Activated T-helper 9 cell treated with anti-CD3 and anti-CD28 coated beads, Interleukin-2, amount 50 U/mL, for 16 hours (primary cell): ENCODE measurements at regions not wholly inside any gene's neighbourhood (a gene's known extent, or its start where the extent isn't known, plus 50 kb on each side); places are given as distances from the start of the nearest gene placed in this dataset.
"Not testable (repeated sequence)": the region's sequence is repeated elsewhere in the genome, so short reads cannot be mapped to it uniquely, and the experiment has no call there.

ENCODE experiments used
- DNase-seq: peaks from one replicate; pipeline ENCODE4 v3.0.0-alpha.2; 2020; ENCODE audit warnings: low read depth

GRCh38 chr1:90824551-90824950 is 107.4 kb upstream of the BARHL2 start:
- DNase-seq, result no peak

- DNase-seq, result no peak
These were observed 106.6 kb upstream of the BARHL2 start for GRCh38 chr1:90823686-90824085.

GRCh38 chr1:90821788-90822359 is 104.8 kb upstream of the BARHL2 start:
- no peak for DNase-seq

- DNase-seq, result no peak
These were observed 104.2 kb upstream of the BARHL2 start for GRCh38 chr1:90821152-90821787.

- DNase-seq, result no peak
These were observed 103.6 kb upstream of the BARHL2 start for GRCh38 chr1:90820745-90821144.

GRCh38 chr1:90817399-90817798 is 100.3 kb upstream of the BARHL2 start:
- DNase-seq, result no peak

GRCh38 chr1:90812237-90812636 is 95.1 kb upstream of the BARHL2 start:
- DNase-seq, result not testable (repeated sequence)

GRCh38 chr1:90811444-90811950 is 94.4 kb upstream of the BARHL2 start:
- DNase-seq, result not testable (repeated sequence)

- no peak for DNase-seq
These were observed 93.6 kb upstream of the BARHL2 start for GRCh38 chr1:90810681-90811080.

- no peak for DNase-seq
These were observed 92.9 kb upstream of the BARHL2 start for GRCh38 chr1:90809996-90810395.

- no peak for DNase-seq
These were observed 92.0 kb upstream of the BARHL2 start for GRCh38 chr1:90809093-90809492.

GRCh38 chr1:90807329-90807728 is 90.2 kb upstream of the BARHL2 start:
- DNase-seq, result no peak

GRCh38 chr1:90802622-90803021 is 85.5 kb upstream of the BARHL2 start:
- DNase-seq, result no peak

- no peak for DNase-seq
These were observed 83.1 kb upstream of the BARHL2 start for GRCh38 chr1:90800012-90800717.

GRCh38 chr1:90799326-90799725 is 82.2 kb upstream of the BARHL2 start:
- no peak for DNase-seq

GRCh38 chr1:90798883-90799282 is 81.8 kb upstream of the BARHL2 start:
- DNase-seq, result no peak

GRCh38 chr1:90798344-90798743 is 81.2 kb upstream of the BARHL2 start:
- DNase-seq, result no peak

GRCh38 chr1:90795431-90795830 is 78.3 kb upstream of the BARHL2 start:
- no peak for DNase-seq

GRCh38 chr1:90786709-90787108 is 69.6 kb upstream of the BARHL2 start:
- DNase-seq, result no peak

- no peak for DNase-seq
These were observed 67.2 kb upstream of the BARHL2 start for GRCh38 chr1:90784186-90784847.

GRCh38 chr1:90783181-90783580 is 66.1 kb upstream of the BARHL2 start:
- DNase-seq, result no peak

GRCh38 chr1:90782046-90782445 is 64.9 kb upstream of the BARHL2 start:
- DNase-seq, result no peak

GRCh38 chr1:90781534-90781933 is 64.4 kb upstream of the BARHL2 start:
- DNase-seq, result no peak
